CD4-positive, CD25-positive, alpha-beta regulatory T cell (primary cell): ENCODE measurements at regions not wholly inside any gene's neighbourhood (a gene's known extent, or its start where the extent isn't known, plus 50 kb on each side); places are given as distances from the start of the nearest gene placed in this dataset.

Experiments
- ATAC-seq, 2 donors: fragments of 150-1000 bp; cut with Tn5 transposase; one replicate each; pipeline ENCODE4 v1.10.0; 2021; ENCODE audit warnings: low read depth in 2 of 2, moderate number of reproducible peaks in 2 of 2, moderate library complexity in 1 of 2
- DNase-seq, 3 donors: peaks; one replicate each; pipeline versions ENCODE4 v3.0.0 to v3.0.0-alpha.2; 2012 to 2022; ENCODE audit warnings: mixed read lengths in 1 of 3
- H3K27ac ChIP-seq: one replicate; pipeline ENCODE4 v1.7.0; 2013; ENCODE audit warnings: mild to moderate bottlenecking, low read length; ENCODE audit not compliant: insufficient read depth, poor library complexity, severe bottlenecking
- H3K27me3 ChIP-seq: one replicate; pipeline ENCODE4 v1.7.0; 2013; ENCODE audit warnings: low read length; ENCODE audit not compliant: control insufficient read depth, insufficient read depth
- H3K36me3 ChIP-seq: one replicate; pipeline ENCODE4 v1.7.0; 2013; ENCODE audit warnings: mild to moderate bottlenecking, low read length, moderate library complexity; ENCODE audit not compliant: control insufficient read depth, insufficient read depth
- H3K4me1 ChIP-seq: 2 replicates; pipeline ENCODE4 v1.7.0; 2013; ENCODE audit warnings: mild to moderate bottlenecking, low read length; ENCODE audit not compliant: insufficient read depth, control insufficient read depth, poor library complexity, severe bottlenecking
- H3K4me3 ChIP-seq: one replicate; pipeline ENCODE4 v1.7.0; 2013; ENCODE audit warnings: low read depth, mild to moderate bottlenecking, low read length, moderate library complexity
- H3K9me3 ChIP-seq, 2 experiments: 1 replicate in 1 of 2; 2 replicates in 1 of 2; pipeline ENCODE4 v1.7.0; 2013; ENCODE audit warnings: low read length in 2 of 2, mild to moderate bottlenecking in 1 of 2, moderate library complexity in 1 of 2; ENCODE audit not compliant: control insufficient read depth in 2 of 2
- H3K27ac Mint-ChIP-seq, 3 donors: one replicate each; pipeline ENCODE4 v1.8.0; 2020 to 2022; ENCODE audit warnings: mild to moderate bottlenecking in 3 of 3, mixed read lengths in 3 of 3, moderate library complexity in 2 of 3
- H3K27me3 Mint-ChIP-seq: one replicate; pipeline ENCODE4 v1.8.0; 2022; ENCODE audit warnings: mild to moderate bottlenecking, mixed read lengths
- H3K36me3 Mint-ChIP-seq: one replicate; pipeline ENCODE4 v1.8.0; 2020; ENCODE audit warnings: mixed read lengths
- H3K4me1 Mint-ChIP-seq, 4 donors: one replicate each; pipeline ENCODE4 v1.8.0; 2020 to 2022; ENCODE audit warnings: mixed read lengths in 4 of 4, mild to moderate bottlenecking in 1 of 4
- H3K4me3 Mint-ChIP-seq, 4 donors: one replicate each; pipeline ENCODE4 v1.8.0; 2020 to 2022; ENCODE audit warnings: mild to moderate bottlenecking in 4 of 4, mixed read lengths in 4 of 4, moderate library complexity in 3 of 4
- H3K9me3 Mint-ChIP-seq, 7 donors: one replicate each; pipeline ENCODE4 v1.8.0; 2020 to 2022; ENCODE audit warnings: mixed read lengths in 7 of 7, mild to moderate bottlenecking in 3 of 7, moderate library complexity in 2 of 7

DNA sequence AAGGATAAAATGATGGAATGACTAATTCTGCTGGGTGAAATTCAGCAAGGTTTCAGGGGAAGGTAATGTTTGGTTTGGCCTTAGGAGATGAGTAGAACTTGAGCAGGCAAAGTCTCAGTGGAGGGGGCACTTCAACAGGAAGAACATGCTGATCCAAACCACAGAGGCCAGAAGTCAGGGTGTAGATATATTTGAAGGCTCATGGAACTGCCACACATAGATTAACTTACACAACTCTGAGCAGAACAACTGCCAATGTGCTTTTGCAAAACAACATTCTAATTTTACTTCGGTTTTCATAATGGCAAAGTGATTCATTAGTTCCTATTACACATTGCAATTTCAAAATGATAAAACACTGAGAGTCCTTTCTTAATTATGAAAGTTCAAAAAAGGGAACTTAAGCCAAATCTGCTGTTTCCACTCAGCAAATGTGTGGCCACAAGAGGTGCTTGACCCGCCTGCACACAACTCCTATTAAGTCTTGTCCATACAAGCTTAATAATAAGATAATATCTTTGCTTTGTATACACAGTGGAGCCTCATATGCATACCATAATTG lies 284.8 kb downstream of the MREG start:
- DNase-seq (no peak), ATAC-seq (no peak)
- Histone ChIP-seq H3K27ac (no peak overlapping the region), H3K36me3 (no peaks in the 10 kb centered on the region), H3K9me3 (no peaks in the 10 kb centered on the region), H3K27me3 (peaks cover 2% of the 10 kb centered on the region), H3K4me1 (no peaks in the 10 kb centered on the region), H3K4me3 (no peak overlapping the region)
- Mint-ChIP-seq H3K4me3 (no peak overlapping the region), H3K27ac (no peak overlapping the region), H3K4me1 (no peaks in the 10 kb centered on the region), H3K36me3 (no peaks in the 10 kb centered on the region), H3K27me3 (no peaks in the 10 kb centered on the region), H3K9me3 (peaks cover 0 to 3% (median 0%) of the 10 kb centered on the region in 7 donors)

GRCh38 chr2:215727507-215728503 lies 285.5 kb downstream of the MREG start:
- H3K4me3 ChIP-seq = no peak overlapping the region
- no peaks in the 10 kb centered on the region for H3K4me1 ChIP-seq
- peaks cover 2% of the 10 kb centered on the region for H3K27me3 ChIP-seq
- Mint-ChIP-seq H3K9me3 (peaks cover 0 to 3% (median 0%) of the 10 kb centered on the region in 7 donors), H3K27ac (no peak overlapping the region), H3K36me3 (no peaks in the 10 kb centered on the region), H3K27me3 (no peaks in the 10 kb centered on the region), H3K4me1 (no peaks in the 10 kb centered on the region), H3K4me3 (no peak overlapping the region)
- H3K27ac ChIP-seq = no peak overlapping the region
- DNase-seq = no peak
- H3K9me3 ChIP-seq = no peaks in the 10 kb centered on the region
- no peaks in the 10 kb centered on the region for H3K36me3 ChIP-seq
- ATAC-seq = no peak

DNA sequence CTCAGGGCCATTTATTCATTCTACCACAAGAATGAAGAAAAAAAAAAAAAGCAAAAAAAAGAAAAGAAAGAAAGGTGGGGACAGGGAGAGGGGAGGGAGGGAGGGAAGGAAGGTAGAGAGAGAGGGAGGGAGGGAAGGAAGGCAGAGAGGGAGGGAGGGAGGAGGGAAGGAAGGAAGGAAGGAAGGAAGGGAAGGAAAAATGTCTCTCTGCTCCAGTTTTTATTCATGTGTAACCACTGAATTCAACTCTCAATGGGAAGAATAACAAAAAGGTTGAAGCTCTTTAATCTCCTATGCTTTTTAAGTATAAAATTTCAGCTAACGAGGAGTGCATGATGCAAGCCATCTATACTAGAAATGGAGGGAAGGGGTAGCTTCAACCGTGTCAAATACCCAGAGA lies 287.3 kb downstream of the MREG start:
- Histone ChIP-seq H3K4me3 (no peak overlapping the region), H3K4me1 (no peaks in the 10 kb centered on the region), H3K36me3 (no peaks in the 10 kb centered on the region), H3K9me3 (no peaks in the 10 kb centered on the region), H3K27me3 (peaks cover 2% of the 10 kb centered on the region), H3K27ac (no peak overlapping the region)
- Mint-ChIP-seq H3K9me3 (peaks cover 0 to 5% (median 0%) of the 10 kb centered on the region in 7 donors), H3K27ac (no peak overlapping the region), H3K27me3 (no peaks in the 10 kb centered on the region), H3K36me3 (no peaks in the 10 kb centered on the region), H3K4me3 (no peak overlapping the region), H3K4me1 (no peaks in the 10 kb centered on the region)
- no peak for DNase-seq
- no peak for ATAC-seq

DNA sequence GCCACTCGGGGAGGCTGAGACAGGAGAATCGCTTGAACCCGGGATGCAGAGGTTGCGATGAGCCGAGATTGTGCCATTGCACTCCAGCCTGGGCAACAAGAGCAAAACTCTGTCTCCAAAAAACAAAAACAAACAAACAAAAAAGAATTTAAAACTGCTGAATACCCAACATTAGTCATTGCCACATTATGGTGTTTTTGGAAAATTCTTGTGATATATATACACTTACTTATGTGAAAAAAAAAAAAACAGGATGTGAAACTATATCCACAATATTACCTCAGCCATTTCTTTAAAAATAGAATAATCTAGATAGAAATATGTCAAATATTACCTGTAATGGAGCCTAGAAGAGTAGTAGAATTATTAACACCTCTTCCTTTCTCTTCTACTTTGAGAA lies 288.3 kb upstream of the FN1 start:
- H3K4me3 Mint-ChIP-seq = no peak overlapping the region
- Histone ChIP-seq H3K4me1 (no peaks in the 10 kb centered on the region), H3K27me3 (no peaks in the 10 kb centered on the region), H3K36me3 (no peaks in the 10 kb centered on the region), H3K9me3 (no peaks in the 10 kb centered on the region), H3K27ac (no peak overlapping the region), H3K4me3 (no peak overlapping the region)
- no peak overlapping the region for H3K27ac Mint-ChIP-seq
- no peaks in the 10 kb centered on the region for H3K36me3 Mint-ChIP-seq
- no peaks in the 10 kb centered on the region for H3K27me3 Mint-ChIP-seq
- DNase-seq (no peak), ATAC-seq (no peak)
- peaks cover 0 to 5% (median 0%) of the 10 kb centered on the region in 7 donors for H3K9me3 Mint-ChIP-seq
- no peaks in the 10 kb centered on the region for H3K4me1 Mint-ChIP-seq

DNA sequence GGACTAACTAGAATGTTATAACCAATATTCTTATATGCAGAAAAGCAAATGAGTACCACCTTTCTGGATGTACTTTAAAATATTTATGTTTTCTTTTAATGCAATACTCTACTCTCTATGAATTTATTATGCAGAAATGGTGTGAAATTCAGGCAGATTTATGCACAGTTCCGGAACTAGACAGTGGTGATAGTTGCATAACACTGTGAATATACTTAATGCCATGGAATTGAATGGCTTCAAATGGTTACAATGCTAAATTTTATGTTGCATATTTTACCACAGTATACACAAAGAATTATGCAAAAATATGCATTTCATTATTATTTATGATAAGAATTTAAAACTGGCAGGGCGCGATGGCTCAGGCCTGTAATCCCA lies 287.8 kb upstream of the FN1 start:
- Mint-ChIP-seq H3K9me3 (peaks cover 0 to 5% (median 0%) of the 10 kb centered on the region in 7 donors), H3K4me1 (no peaks in the 10 kb centered on the region), H3K27ac (no peak overlapping the region), H3K27me3 (no peaks in the 10 kb centered on the region), H3K36me3 (no peaks in the 10 kb centered on the region), H3K4me3 (no peak overlapping the region)
- no peaks in the 10 kb centered on the region for H3K4me1 ChIP-seq
- DNase-seq (no peak), ATAC-seq (no peak)
- no peaks in the 10 kb centered on the region for H3K9me3 ChIP-seq
- H3K4me3 ChIP-seq = no peak overlapping the region
- H3K27ac ChIP-seq = no peak overlapping the region
- H3K36me3 ChIP-seq = no peaks in the 10 kb centered on the region
- no peaks in the 10 kb centered on the region for H3K27me3 ChIP-seq

- no peak for ATAC-seq
- Mint-ChIP-seq H3K27ac (no peak overlapping the region), H3K27me3 (no peaks in the 10 kb centered on the region), H3K9me3 (peaks cover 0 to 5% (median 0%) of the 10 kb centered on the region in 7 donors), H3K4me3 (no peak overlapping the region), H3K4me1 (no peaks in the 10 kb centered on the region), H3K36me3 (no peaks in the 10 kb centered on the region)
- Histone ChIP-seq H3K27ac (no peak overlapping the region), H3K36me3 (no peaks in the 10 kb centered on the region), H3K9me3 (no peaks in the 10 kb centered on the region), H3K27me3 (no peaks in the 10 kb centered on the region), H3K4me3 (no peak overlapping the region), H3K4me1 (no peaks in the 10 kb centered on the region)
- DNase-seq = no peak
These were observed 287.2 kb upstream of the FN1 start for GRCh38 chr2:215722986-215723630.

- H3K4me1 Mint-ChIP-seq = no peaks in the 10 kb centered on the region
- no peaks in the 10 kb centered on the region for H3K36me3 ChIP-seq
- H3K4me1 ChIP-seq = no peaks in the 10 kb centered on the region
- no peak overlapping the region for H3K27ac ChIP-seq
- no peak overlapping the region for H3K27ac Mint-ChIP-seq
- DNase-seq = no peak
- H3K9me3 ChIP-seq = no peaks in the 10 kb centered on the region
- H3K27me3 ChIP-seq = no peaks in the 10 kb centered on the region
- no peak overlapping the region for H3K4me3 ChIP-seq
- H3K4me3 Mint-ChIP-seq = no peak overlapping the region
- peaks cover 0 to 5% (median 0%) of the 10 kb centered on the region in 7 donors for H3K9me3 Mint-ChIP-seq
- no peaks in the 10 kb centered on the region for H3K27me3 Mint-ChIP-seq
- H3K36me3 Mint-ChIP-seq = no peaks in the 10 kb centered on the region
- no peak for ATAC-seq
These were observed 286.3 kb upstream of the FN1 start for GRCh38 chr2:215722125-215722524.
